Non-pigmented ciliary epithelial cell (primary cell): ENCODE measurements at regions not wholly inside any gene's neighbourhood (a gene's known extent, or its start where the extent isn't known, plus 50 kb on each side); places are given as distances from the start of the nearest gene placed in this dataset.
"Not testable (repeated sequence)": the region's sequence is repeated elsewhere in the genome, so short reads cannot be mapped to it uniquely, and the experiment has no call there.

ENCODE experiments used
- DNase-seq: peaks from one replicate; pipeline ENCODE4 v3.0.0-alpha.2; 2010; ENCODE audit warnings: low read depth

GRCh38 chr19:29054886-29055675 lies 157.9 kb downstream of the UQCRFS1 start:
- DNase-seq, result no peak

GRCh38 chr19:29048873-29049272 lies 164.1 kb downstream of the UQCRFS1 start:
- no peak for DNase-seq

- DNase-seq, result no peak
These were observed 167.2 kb downstream of the UQCRFS1 start for GRCh38 chr19:29045679-29046254.

GRCh38 chr19:29044037-29044436 lies 168.9 kb downstream of the UQCRFS1 start:
- DNase-seq, result no peak

- no peak for DNase-seq
These were observed 170.5 kb downstream of the UQCRFS1 start for GRCh38 chr19:29042450-29042849.

GRCh38 chr19:29040951-29041350 lies 172.0 kb downstream of the UQCRFS1 start:
- DNase-seq, result no peak

GRCh38 chr19:29040292-29040691 lies 172.7 kb downstream of the UQCRFS1 start:
- DNase-seq, result no peak

- not testable (repeated sequence) for DNase-seq
These were observed 173.9 kb downstream of the UQCRFS1 start for GRCh38 chr19:29039036-29039435.

GRCh38 chr19:29031216-29031615 lies 181.7 kb downstream of the UQCRFS1 start:
- DNase-seq, result no peak

GRCh38 chr19:29029268-29029958 lies 183.5 kb downstream of the UQCRFS1 start:
- no peak for DNase-seq

- no peak for DNase-seq
These were observed 190.4 kb downstream of the UQCRFS1 start for GRCh38 chr19:29022599-29022998.

- DNase-seq, result no peak
These were observed 190.8 kb downstream of the UQCRFS1 start for GRCh38 chr19:29022165-29022564.

- no peak for DNase-seq
These were observed 191.6 kb downstream of the UQCRFS1 start for GRCh38 chr19:29021232-29021916.

- DNase-seq, result no peak
These were observed 193.5 kb downstream of the UQCRFS1 start for GRCh38 chr19:29019403-29019802.

GRCh38 chr19:29018542-29018941 lies 194.4 kb downstream of the UQCRFS1 start:
- no peak for DNase-seq

- DNase-seq, result no peak
These were observed 195.2 kb downstream of the UQCRFS1 start for GRCh38 chr19:29017788-29018187.

- DNase-seq, result no peak
These were observed 195.8 kb downstream of the UQCRFS1 start for GRCh38 chr19:29016926-29017760.

GRCh38 chr19:29016353-29016752 lies 196.6 kb downstream of the UQCRFS1 start:
- DNase-seq, result no peak

- no peak for DNase-seq
These were observed 197.4 kb downstream of the UQCRFS1 start for GRCh38 chr19:29015569-29015968.

GRCh38 chr19:29014857-29015436 lies 198.0 kb downstream of the UQCRFS1 start:
- DNase-seq, result no peak

- DNase-seq, result no peak
These were observed 199.0 kb downstream of the UQCRFS1 start for GRCh38 chr19:29013988-29014387.
